ENCODE measurements at regions not wholly inside any gene's neighbourhood (a gene's known extent, or its start where the extent isn't known, plus 50 kb on each side); places are given as distances from the start of the nearest gene placed in this dataset.

GRCh38 chr16:54720259-54720658 is 210.4 kb upstream of the IRX5 start:
- Histone ChIP-seq H3K4me1 (ENCODE audit: control insufficient read depth in 1 of 2, insufficient read depth in 2 of 2, low read length in 2 of 2) (no peaks in the 10 kb centered on the region), H3K4ac (ENCODE audit: low read depth, low read length) (no peak overlapping the region), H3K18ac (ENCODE audit: low read length) (no peak overlapping the region), H2BK12ac (ENCODE audit: low read length) (no peak overlapping the region), H3K23ac (ENCODE audit: low read length) (no peak overlapping the region), H4K8ac (ENCODE audit: low read depth, low read length) (no peak overlapping the region), H3K79me2 (ENCODE audit: control insufficient read depth, insufficient read depth, low read length, poor library complexity) (no peaks in the 10 kb centered on the region), H3K4me3 (ENCODE audit: low read depth, low read length) (no peak overlapping the region), H2BK120ac (ENCODE audit: insufficient read depth, low read length, poor library complexity) (no peak overlapping the region), H2AFZ (ENCODE audit: insufficient read depth, low read length, poor library complexity) (no peak overlapping the region), H3K27me3 (ENCODE audit: insufficient read depth, low read length) (no peaks in the 10 kb centered on the region), H3K4me2 (ENCODE audit: low read length) (no peak overlapping the region), H4K12ac (ENCODE audit: low read depth, low read length) (no peak overlapping the region), H3K79me1 (ENCODE audit: low read length) (no peaks in the 10 kb centered on the region), H3K14ac (ENCODE audit: low read length) (no peak overlapping the region), H3K9ac (ENCODE audit: low read length) (no peak overlapping the region), H3K36me3 (ENCODE audit: control insufficient read depth in 1 of 2, insufficient read depth in 2 of 2, low read length in 2 of 2) (no peaks in the 10 kb centered on the region), H4K91ac (ENCODE audit: low read depth, low read length) (no peak overlapping the region), H2AK5ac (ENCODE audit: low read length) (no peak overlapping the region), H2BK5ac (ENCODE audit: low read depth, low read length, poor library complexity) (no peak overlapping the region), H3K9me3 (ENCODE audit: insufficient read depth, low read depth, low read length) (no peaks in the 10 kb centered on the region), H3K27ac (ENCODE audit: low read depth, low read length) (no peak overlapping the region)
- DNase-seq = no peak
- no CpG with 5 or more reads among the region's 1 CpG for WGBS (ENCODE audit: extremely low coverage, insufficient coverage, insufficient read length)

DNA sequence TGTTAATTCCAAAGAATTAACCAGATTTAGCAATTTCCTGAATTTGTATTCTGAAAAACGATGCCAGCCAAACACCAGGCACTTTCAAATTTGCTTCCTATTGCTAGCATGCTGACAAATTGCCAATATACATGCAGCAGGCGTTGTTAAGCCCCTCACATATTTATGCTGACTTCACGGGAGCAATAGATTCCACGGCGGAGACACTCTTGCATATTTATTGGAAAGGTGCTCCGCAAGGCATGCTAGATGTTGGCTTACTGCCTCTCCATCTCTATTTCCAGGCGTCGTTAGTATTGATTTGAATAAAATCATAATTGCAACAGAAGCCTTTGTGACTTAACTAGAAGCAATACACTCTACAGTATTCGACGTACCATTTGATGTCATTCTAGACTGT is 211.0 kb upstream of the IRX5 start:
- Histone ChIP-seq H3K18ac (ENCODE audit: low read length) (no peak overlapping the region), H3K9ac (ENCODE audit: low read length) (no peak overlapping the region), H3K14ac (ENCODE audit: low read length) (no peak overlapping the region), H2AFZ (ENCODE audit: insufficient read depth, low read length, poor library complexity) (no peak overlapping the region), H3K4me3 (ENCODE audit: low read depth, low read length) (no peak overlapping the region), H4K12ac (ENCODE audit: low read depth, low read length) (no peak overlapping the region), H4K91ac (ENCODE audit: low read depth, low read length) (no peak overlapping the region), H2AK5ac (ENCODE audit: low read length) (no peak overlapping the region), H3K4ac (ENCODE audit: low read depth, low read length) (no peak overlapping the region), H4K8ac (ENCODE audit: low read depth, low read length) (no peak overlapping the region), H3K36me3 (ENCODE audit: control insufficient read depth in 1 of 2, insufficient read depth in 2 of 2, low read length in 2 of 2) (no peaks in the 10 kb centered on the region), H3K4me1 (ENCODE audit: control insufficient read depth in 1 of 2, insufficient read depth in 2 of 2, low read length in 2 of 2) (no peaks in the 10 kb centered on the region), H3K27me3 (ENCODE audit: insufficient read depth, low read length) (no peaks in the 10 kb centered on the region), H3K27ac (ENCODE audit: low read depth, low read length) (no peak overlapping the region), H3K4me2 (ENCODE audit: low read length) (no peak overlapping the region), H3K9me3 (ENCODE audit: insufficient read depth, low read depth, low read length) (no peaks in the 10 kb centered on the region), H3K23ac (ENCODE audit: low read length) (no peak overlapping the region), H2BK12ac (ENCODE audit: low read length) (no peak overlapping the region), H3K79me2 (ENCODE audit: control insufficient read depth, insufficient read depth, low read length, poor library complexity) (no peaks in the 10 kb centered on the region), H3K79me1 (ENCODE audit: low read length) (no peaks in the 10 kb centered on the region), H2BK5ac (ENCODE audit: low read depth, low read length, poor library complexity) (no peak overlapping the region), H2BK120ac (ENCODE audit: insufficient read depth, low read length, poor library complexity) (no peak overlapping the region)
- WGBS (ENCODE audit: extremely low coverage, insufficient coverage, insufficient read length) = no CpG with 5 or more reads among the region's 10 CpGs
- no peak for DNase-seq

DNA sequence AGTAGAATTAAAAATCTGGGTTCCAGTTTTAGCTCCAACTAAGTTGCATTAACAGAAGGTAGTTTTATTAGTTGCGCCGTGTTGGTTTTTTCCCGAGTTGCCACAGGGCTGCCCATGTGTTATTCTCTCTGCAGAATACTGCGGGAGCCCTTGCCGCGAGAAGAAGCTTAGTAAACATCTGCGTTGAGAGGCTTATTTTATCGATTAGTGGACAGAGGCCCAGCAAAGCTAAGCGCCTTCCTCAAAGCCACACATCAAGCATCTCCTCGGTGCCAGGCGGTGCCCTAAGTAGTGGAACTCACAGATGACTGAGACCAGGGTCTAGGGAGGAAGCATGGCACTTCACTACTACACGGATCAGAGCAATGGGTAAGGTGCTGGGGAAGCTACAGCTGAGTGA is 212.3 kb upstream of the IRX5 start:
- no peaks in the 10 kb centered on the region for H3K27me3 ChIP-seq (ENCODE audit: insufficient read depth, low read length)
- H3K36me3 ChIP-seq (ENCODE audit: control insufficient read depth in 1 of 2, insufficient read depth in 2 of 2, low read length in 2 of 2) = no peaks in the 10 kb centered on the region
- H4K12ac ChIP-seq (ENCODE audit: low read depth, low read length) = no peak overlapping the region
- H2AFZ ChIP-seq (ENCODE audit: insufficient read depth, low read length, poor library complexity) = no peak overlapping the region
- H2BK12ac ChIP-seq (ENCODE audit: low read length) = no peak overlapping the region
- no peaks in the 10 kb centered on the region for H3K79me2 ChIP-seq (ENCODE audit: control insufficient read depth, insufficient read depth, low read length, poor library complexity)
- H3K9ac ChIP-seq (ENCODE audit: low read length) = no peak overlapping the region
- no peak overlapping the region for H2AK5ac ChIP-seq (ENCODE audit: low read length)
- H3K27ac ChIP-seq (ENCODE audit: low read depth, low read length) = no peak overlapping the region
- no peak overlapping the region for H3K4ac ChIP-seq (ENCODE audit: low read depth, low read length)
- no peak overlapping the region for H4K8ac ChIP-seq (ENCODE audit: low read depth, low read length)
- H4K91ac ChIP-seq (ENCODE audit: low read depth, low read length) = no peak overlapping the region
- no peak overlapping the region for H2BK5ac ChIP-seq (ENCODE audit: low read depth, low read length, poor library complexity)
- WGBS (ENCODE audit: extremely low coverage, insufficient coverage, insufficient read length) = no CpG with 5 or more reads among the region's 12 CpGs
- H3K4me3 ChIP-seq (ENCODE audit: low read depth, low read length) = no peak overlapping the region
- H2BK120ac ChIP-seq (ENCODE audit: insufficient read depth, low read length, poor library complexity) = no peak overlapping the region
- H3K18ac ChIP-seq (ENCODE audit: low read length) = no peak overlapping the region
- H3K14ac ChIP-seq (ENCODE audit: low read length) = no peak overlapping the region
- H3K79me1 ChIP-seq (ENCODE audit: low read length) = no peaks in the 10 kb centered on the region
- no peak overlapping the region for H3K23ac ChIP-seq (ENCODE audit: low read length)
- DNase-seq = no peak
- H3K4me2 ChIP-seq (ENCODE audit: low read length) = no peak overlapping the region
- H3K4me1 ChIP-seq (ENCODE audit: control insufficient read depth in 1 of 2, insufficient read depth in 2 of 2, low read length in 2 of 2) = no peaks in the 10 kb centered on the region
- H3K9me3 ChIP-seq (ENCODE audit: insufficient read depth, low read depth, low read length) = no peaks in the 10 kb centered on the region

DNA sequence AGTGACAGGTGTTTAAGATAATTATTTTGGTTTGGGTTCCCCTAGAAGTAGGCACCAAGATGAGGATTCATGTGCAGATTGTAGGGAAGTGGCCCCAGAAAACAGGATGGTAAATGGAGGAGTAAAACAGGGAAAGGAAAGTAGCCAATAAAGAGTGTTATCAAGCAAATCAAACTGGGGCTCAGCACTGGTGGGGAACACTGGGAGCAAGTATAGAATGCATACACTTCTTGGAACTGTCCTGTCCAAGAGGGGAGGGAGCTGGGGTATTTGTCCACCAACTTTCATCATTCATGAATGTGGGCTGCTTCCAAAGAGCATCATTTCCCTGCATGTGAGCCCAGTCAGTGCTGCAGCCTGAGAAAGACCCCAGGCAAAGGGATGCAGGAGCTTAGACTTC is 215.7 kb upstream of the IRX5 start:
- Histone ChIP-seq H3K27ac (ENCODE audit: low read depth, low read length) (no peak overlapping the region), H3K23ac (ENCODE audit: low read length) (no peak overlapping the region), H3K4me3 (ENCODE audit: low read depth, low read length) (no peak overlapping the region)

DNA sequence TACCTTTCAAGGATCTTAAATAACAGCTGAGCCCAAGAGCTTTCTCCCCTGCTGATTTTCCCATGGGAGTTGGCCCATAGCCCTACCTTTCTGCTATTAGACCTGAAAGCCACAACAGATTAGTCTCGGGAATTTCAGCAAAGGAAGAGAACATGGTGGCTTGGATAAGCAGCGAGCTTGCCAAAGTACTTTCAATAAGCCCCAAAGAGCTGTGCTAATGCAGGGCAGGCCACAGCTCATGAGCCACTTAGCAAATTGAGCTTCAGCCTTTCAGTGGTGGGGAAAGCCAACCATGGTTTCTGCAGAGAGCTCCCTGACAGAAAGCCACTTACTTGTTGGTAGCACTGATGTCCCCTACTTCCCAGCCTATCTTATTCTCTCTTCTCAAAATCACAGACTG is 217.8 kb upstream of the IRX5 start:
- Histone ChIP-seq H3K4ac (ENCODE audit: low read depth, low read length) (no peak overlapping the region), H3K4me1 (ENCODE audit: control insufficient read depth in 1 of 2, insufficient read depth in 2 of 2, low read length in 2 of 2) (no peaks in the 10 kb centered on the region), H3K23ac (ENCODE audit: low read length) (no peak overlapping the region), H3K36me3 (ENCODE audit: control insufficient read depth in 1 of 2, insufficient read depth in 2 of 2, low read length in 2 of 2) (no peaks in the 10 kb centered on the region), H3K4me2 (ENCODE audit: low read length) (no peak overlapping the region), H2AK5ac (ENCODE audit: low read length) (no peak overlapping the region), H4K12ac (ENCODE audit: low read depth, low read length) (no peak overlapping the region), H3K79me2 (ENCODE audit: control insufficient read depth, insufficient read depth, low read length, poor library complexity) (no peaks in the 10 kb centered on the region), H2AFZ (ENCODE audit: insufficient read depth, low read length, poor library complexity) (no peak overlapping the region), H3K27me3 (ENCODE audit: insufficient read depth, low read length) (no peaks in the 10 kb centered on the region), H4K8ac (ENCODE audit: low read depth, low read length) (no peak overlapping the region), H2BK12ac (ENCODE audit: low read length) (no peak overlapping the region), H2BK120ac (ENCODE audit: insufficient read depth, low read length, poor library complexity) (no peak overlapping the region), H3K9ac (ENCODE audit: low read length) (no peak overlapping the region), H3K27ac (ENCODE audit: low read depth, low read length) (no peak overlapping the region), H3K18ac (ENCODE audit: low read length) (no peak overlapping the region), H4K91ac (ENCODE audit: low read depth, low read length) (no peak overlapping the region), H3K79me1 (ENCODE audit: low read length) (no peaks in the 10 kb centered on the region), H3K9me3 (ENCODE audit: insufficient read depth, low read depth, low read length) (no peaks in the 10 kb centered on the region), H3K4me3 (ENCODE audit: low read depth, low read length) (no peak overlapping the region), H2BK5ac (ENCODE audit: low read depth, low read length, poor library complexity) (no peak overlapping the region), H3K14ac (ENCODE audit: low read length) (no peak overlapping the region)
- DNase-seq = no peak
- no CpG with 5 or more reads among the region's 2 CpGs for WGBS (ENCODE audit: extremely low coverage, insufficient coverage, insufficient read length)

More for the DNA sequence above, 215.7 kb upstream of the IRX5 start:
- Histone ChIP-seq H2AK5ac (ENCODE audit: low read length) (no peak overlapping the region), H3K79me1 (ENCODE audit: low read length) (no peaks in the 10 kb centered on the region), H4K12ac (ENCODE audit: low read depth, low read length) (no peak overlapping the region), H3K18ac (ENCODE audit: low read length) (no peak overlapping the region), H4K91ac (ENCODE audit: low read depth, low read length) (no peak overlapping the region), H2BK12ac (ENCODE audit: low read length) (no peak overlapping the region), H3K4ac (ENCODE audit: low read depth, low read length) (no peak overlapping the region), H3K14ac (ENCODE audit: low read length) (no peak overlapping the region), H3K79me2 (ENCODE audit: control insufficient read depth, insufficient read depth, low read length, poor library complexity) (no peaks in the 10 kb centered on the region), H3K9ac (ENCODE audit: low read length) (no peak overlapping the region), H4K8ac (ENCODE audit: low read depth, low read length) (no peak overlapping the region), H2BK120ac (ENCODE audit: insufficient read depth, low read length, poor library complexity) (no peak overlapping the region), H2BK5ac (ENCODE audit: low read depth, low read length, poor library complexity) (no peak overlapping the region), H3K27me3 (ENCODE audit: insufficient read depth, low read length) (no peaks in the 10 kb centered on the region), H3K36me3 (ENCODE audit: control insufficient read depth in 1 of 2, insufficient read depth in 2 of 2, low read length in 2 of 2) (no peaks in the 10 kb centered on the region), H2AFZ (ENCODE audit: insufficient read depth, low read length, poor library complexity) (no peak overlapping the region), H3K4me1 (ENCODE audit: control insufficient read depth in 1 of 2, insufficient read depth in 2 of 2, low read length in 2 of 2) (no peaks in the 10 kb centered on the region), H3K9me3 (ENCODE audit: insufficient read depth, low read depth, low read length) (no peaks in the 10 kb centered on the region), H3K4me2 (ENCODE audit: low read length) (no peak overlapping the region)
- DNase-seq = no peak

All from trophoblast cell (in vitro differentiated cells and primary cell).